ENCODE measurements at regions not wholly inside any gene's neighbourhood (a gene's known extent, or its start where the extent isn't known, plus 50 kb on each side); places are given as distances from the start of the nearest gene placed in this dataset.
A peak's percentile ranks its signal among the peaks of the same experiment; 100 is the strongest.

GRCh38 chr3:118477768-118478167 lies 556.9 kb downstream of the IGSF11 start (continued):
- TF ChIP-seq MGA (IDR thresholded peaks at IDR 0.05) (0 out of 2 replicates have a peak, but pooled peaks have one; percentile 11), NCOR1 (IDR thresholded peaks at IDR 0.05) (no peak)

Data from K562 (cell line).